Activated naive CD4-positive, alpha-beta T cell treated with anti-CD3 and anti-CD28 coated beads, Interleukin-2, amount 50 U/mL, for 24 hours (primary cell): ENCODE measurements at regions not wholly inside any gene's neighbourhood (a gene's known extent, or its start where the extent isn't known, plus 50 kb on each side); places are given as distances from the start of the nearest gene placed in this dataset.
"Not testable (repeated sequence)": the region's sequence is repeated elsewhere in the genome, so short reads cannot be mapped to it uniquely, and the experiment has no call there.

Experiments used
- H3K27ac Mint-ChIP-seq: one replicate; pipeline ENCODE4 v1.8.0; 2021; ENCODE audit warnings: mild to moderate bottlenecking, mixed read lengths
- H3K27me3 Mint-ChIP-seq: one replicate; pipeline ENCODE4 v1.8.0; 2021; ENCODE audit warnings: mixed read lengths
- H3K36me3 Mint-ChIP-seq: one replicate; pipeline ENCODE4 v1.8.0; 2021; ENCODE audit warnings: mixed read lengths
- H3K4me1 Mint-ChIP-seq: one replicate; pipeline ENCODE4 v1.8.0; 2021; ENCODE audit warnings: mixed read lengths
- H3K4me3 Mint-ChIP-seq: one replicate; pipeline ENCODE4 v1.8.0; 2021; ENCODE audit warnings: mild to moderate bottlenecking, mixed read lengths
- H3K9me3 Mint-ChIP-seq: one replicate; pipeline ENCODE4 v1.8.0; 2021; ENCODE audit warnings: mixed read lengths

GRCh38 chr3:28028554-28028953 lies 212.9 kb upstream of the CMC1 start:
- Mint-ChIP-seq H3K9me3 (peaks cover 13% of the 10 kb centered on the region), H3K27ac (no peak overlapping the region), H3K4me3 (no peak overlapping the region), H3K27me3 (no peaks in the 10 kb centered on the region), H3K4me1 (no peaks in the 10 kb centered on the region), H3K36me3 (peaks cover 12% of the 10 kb centered on the region)

- Mint-ChIP-seq H3K4me1 (no peaks in the 10 kb centered on the region), H3K36me3 (peaks cover 14% of the 10 kb centered on the region), H3K27ac (no peak overlapping the region), H3K4me3 (no peak overlapping the region), H3K9me3 (peaks cover 6% of the 10 kb centered on the region), H3K27me3 (no peaks in the 10 kb centered on the region)
Measured at GRCh38 chr3:28033059-28033784, 208.2 kb upstream of the CMC1 start.

GRCh38 chr3:28036599-28037575 lies 204.5 kb upstream of the CMC1 start:
- peaks cover 11% of the 10 kb centered on the region for H3K36me3 Mint-ChIP-seq
- no peak overlapping the region for H3K27ac Mint-ChIP-seq
- peaks cover 1% of the 10 kb centered on the region for H3K27me3 Mint-ChIP-seq
- no peak overlapping the region for H3K4me3 Mint-ChIP-seq
- H3K4me1 Mint-ChIP-seq, result no peaks in the 10 kb centered on the region
- peaks cover 6% of the 10 kb centered on the region for H3K9me3 Mint-ChIP-seq

DNA sequence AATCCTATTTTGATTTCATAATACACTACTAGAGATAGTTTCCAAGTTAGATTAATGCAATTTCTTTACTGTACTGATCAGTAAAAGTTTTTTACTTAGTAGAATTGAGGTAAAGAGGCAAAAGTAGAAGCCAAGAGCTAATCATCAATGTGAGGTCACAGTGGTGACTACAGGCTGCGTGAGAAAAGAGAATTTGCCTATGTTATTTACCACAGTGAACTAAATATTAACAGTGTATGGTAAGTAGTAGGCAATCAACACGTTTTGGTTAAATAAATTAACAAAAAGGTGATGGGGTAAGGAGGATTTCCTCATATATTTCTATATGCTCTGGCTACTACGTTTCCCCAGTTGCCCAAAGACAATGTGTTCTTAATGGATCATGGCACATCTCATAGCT lies 202.2 kb upstream of the CMC1 start:
- Mint-ChIP-seq H3K4me3 (no peak overlapping the region), H3K27me3 (peaks cover 1% of the 10 kb centered on the region), H3K27ac (no peak overlapping the region), H3K4me1 (no peaks in the 10 kb centered on the region), H3K9me3 (no peaks in the 10 kb centered on the region), H3K36me3 (peaks cover 1% of the 10 kb centered on the region)

GRCh38 chr3:28039829-28040228 lies 201.6 kb upstream of the CMC1 start:
- Mint-ChIP-seq H3K36me3 (no peaks in the 10 kb centered on the region), H3K27ac (no peak overlapping the region), H3K27me3 (peaks cover 1% of the 10 kb centered on the region)

DNA sequence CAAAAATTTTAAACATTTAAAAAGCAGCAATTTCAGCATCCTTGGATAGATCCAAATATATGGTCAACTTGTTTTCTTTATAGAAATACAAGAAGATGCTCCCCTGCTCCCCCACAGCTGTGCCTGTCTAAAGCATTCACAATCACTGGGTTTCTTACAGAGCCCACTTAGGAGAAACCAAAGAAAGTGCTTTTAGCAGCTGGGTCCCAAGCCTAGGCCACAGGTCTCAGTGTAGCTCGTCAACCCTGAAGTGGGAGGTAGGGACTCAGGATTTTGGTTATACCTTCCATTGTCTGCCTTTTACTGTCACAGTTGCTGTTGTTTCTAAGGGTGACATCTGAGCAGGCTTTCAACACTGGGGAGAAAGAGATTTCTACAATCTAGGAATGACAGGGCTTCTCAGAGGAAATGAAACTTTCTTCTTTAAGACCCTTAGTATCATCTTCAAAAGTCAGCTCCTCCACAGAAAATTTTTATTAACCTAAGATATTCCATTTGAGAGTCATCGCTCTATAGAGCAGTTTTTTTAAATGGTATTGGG lies 199.3 kb upstream of the CMC1 start:
- H3K36me3 Mint-ChIP-seq, result no peaks in the 10 kb centered on the region
- H3K27ac Mint-ChIP-seq, result no peak overlapping the region
- H3K27me3 Mint-ChIP-seq, result peaks cover 1% of the 10 kb centered on the region
- no peaks in the 10 kb centered on the region for H3K9me3 Mint-ChIP-seq
- H3K4me3 Mint-ChIP-seq, result no peak overlapping the region
- no peaks in the 10 kb centered on the region for H3K4me1 Mint-ChIP-seq

More at GRCh38 chr3:28039829-28040228, 201.6 kb upstream of the CMC1 start:
- no peak overlapping the region for H3K4me3 Mint-ChIP-seq
- no peaks in the 10 kb centered on the region for H3K4me1 Mint-ChIP-seq
- H3K9me3 Mint-ChIP-seq, result no peaks in the 10 kb centered on the region

DNA sequence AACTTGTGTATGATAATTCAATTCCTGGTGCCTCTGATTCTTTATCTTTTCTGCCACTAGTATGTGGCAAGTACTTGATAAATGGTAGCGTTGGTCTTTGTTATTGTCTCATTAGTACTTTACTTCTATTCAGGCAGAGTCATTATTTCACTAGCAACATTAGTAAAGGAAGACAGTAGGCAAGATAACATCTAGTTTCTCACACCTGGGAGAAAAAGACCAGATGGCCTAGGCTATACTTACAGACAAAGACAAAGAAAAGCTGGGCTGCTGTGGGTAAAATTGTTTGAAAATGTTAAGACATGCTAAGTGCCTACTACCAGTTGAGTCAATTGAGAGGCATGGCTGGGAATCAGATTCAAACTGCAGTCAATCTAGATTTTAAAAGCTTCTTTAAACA lies 198.7 kb upstream of the CMC1 start:
- Mint-ChIP-seq H3K36me3 (no peaks in the 10 kb centered on the region), H3K27ac (no peak overlapping the region), H3K4me3 (no peak overlapping the region), H3K4me1 (no peaks in the 10 kb centered on the region), H3K9me3 (no peaks in the 10 kb centered on the region), H3K27me3 (peaks cover 1% of the 10 kb centered on the region)

DNA sequence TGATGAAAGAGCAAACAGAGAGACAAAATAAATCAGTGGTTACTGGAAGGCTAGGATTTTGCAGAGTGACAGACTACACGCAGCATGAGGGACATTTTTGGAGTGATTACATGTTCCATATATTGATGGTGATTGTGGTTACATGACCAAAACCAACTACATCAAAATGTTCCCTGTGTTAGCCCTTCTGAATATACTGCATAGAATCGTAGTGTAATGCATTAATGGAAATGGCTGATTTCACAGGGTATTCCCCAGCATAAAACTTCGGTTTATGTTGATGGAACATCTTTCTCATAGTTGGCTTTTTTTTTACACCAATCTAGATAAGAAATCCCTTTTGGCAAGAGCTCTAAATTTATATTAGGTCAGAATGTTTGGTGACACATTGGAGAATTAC lies 191.3 kb upstream of the CMC1 start:
- H3K27me3 Mint-ChIP-seq, result no peaks in the 10 kb centered on the region
- no peak overlapping the region for H3K4me3 Mint-ChIP-seq
- no peak overlapping the region for H3K27ac Mint-ChIP-seq
- peaks cover 34% of the 10 kb centered on the region for H3K4me1 Mint-ChIP-seq
- peaks cover 5% of the 10 kb centered on the region for H3K9me3 Mint-ChIP-seq
- peaks cover 2% of the 10 kb centered on the region for H3K36me3 Mint-ChIP-seq

DNA sequence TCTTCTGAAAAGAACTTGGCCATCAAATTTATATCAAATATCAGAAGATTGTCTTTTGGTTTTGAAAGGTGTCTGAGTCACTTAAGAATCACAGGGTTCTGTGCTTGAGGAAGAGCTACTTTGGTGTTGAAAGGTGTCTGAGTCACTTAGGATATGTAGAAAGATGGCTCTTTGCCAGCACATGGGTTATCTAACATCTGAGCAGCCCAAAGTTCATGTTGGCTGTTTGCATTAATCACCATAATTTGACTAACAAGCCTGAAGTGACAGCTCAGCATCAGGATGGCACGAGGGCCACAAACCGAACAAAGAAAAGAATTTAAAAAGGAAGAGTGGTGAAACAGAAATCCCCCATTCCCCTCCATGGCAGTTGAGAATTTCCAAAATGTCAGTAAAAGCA lies 190.5 kb upstream of the CMC1 start:
- H3K27me3 Mint-ChIP-seq, result no peaks in the 10 kb centered on the region
- peak overlapping the region; percentile 60 for H3K4me3 Mint-ChIP-seq
- peak overlapping the region; percentile 93 for H3K27ac Mint-ChIP-seq
- peaks cover 5% of the 10 kb centered on the region for H3K9me3 Mint-ChIP-seq
- H3K4me1 Mint-ChIP-seq, result peaks cover 34% of the 10 kb centered on the region
- peaks cover 2% of the 10 kb centered on the region for H3K36me3 Mint-ChIP-seq

DNA sequence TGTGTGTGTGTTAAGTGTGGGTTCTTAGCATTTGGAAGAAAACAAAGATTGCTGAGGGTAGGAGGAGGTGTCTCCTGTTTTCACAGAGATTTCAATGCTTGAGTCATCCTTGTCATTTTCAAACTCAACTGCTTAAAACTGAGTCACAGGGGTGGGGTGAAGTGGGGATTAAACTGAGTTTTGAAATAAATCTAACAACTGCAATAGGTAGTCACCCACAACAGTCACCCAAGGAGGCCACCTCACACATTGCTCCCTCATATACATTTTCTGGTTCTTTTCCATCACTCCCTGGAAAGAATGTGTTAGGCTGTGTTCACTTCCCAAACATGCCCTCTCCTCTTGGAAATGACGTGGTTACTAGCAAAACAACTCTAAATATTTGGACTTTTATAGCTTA lies 187.7 kb upstream of the CMC1 start:
- H3K4me1 Mint-ChIP-seq, result peaks cover 34% of the 10 kb centered on the region
- peaks cover 2% of the 10 kb centered on the region for H3K36me3 Mint-ChIP-seq
- peaks cover 5% of the 10 kb centered on the region for H3K9me3 Mint-ChIP-seq
- H3K27ac Mint-ChIP-seq, result no peak overlapping the region
- no peak overlapping the region for H3K4me3 Mint-ChIP-seq
- peaks cover 3% of the 10 kb centered on the region for H3K27me3 Mint-ChIP-seq

GRCh38 chr3:28056806-28057205 lies 184.6 kb upstream of the CMC1 start:
- Mint-ChIP-seq H3K4me1 (peaks cover 20% of the 10 kb centered on the region), H3K9me3 (no peaks in the 10 kb centered on the region), H3K27me3 (peaks cover 3% of the 10 kb centered on the region), H3K36me3 (no peaks in the 10 kb centered on the region), H3K27ac (no peak overlapping the region), H3K4me3 (no peak overlapping the region)

GRCh38 chr3:28057539-28057938 lies 183.9 kb upstream of the CMC1 start:
- H3K9me3 Mint-ChIP-seq, result no peaks in the 10 kb centered on the region
- H3K27me3 Mint-ChIP-seq, result peaks cover 3% of the 10 kb centered on the region
- H3K36me3 Mint-ChIP-seq, result no peaks in the 10 kb centered on the region
- no peak overlapping the region for H3K4me3 Mint-ChIP-seq
- H3K4me1 Mint-ChIP-seq, result peaks cover 14% of the 10 kb centered on the region
- no peak overlapping the region for H3K27ac Mint-ChIP-seq

GRCh38 chr3:28059199-28059598 lies 182.2 kb upstream of the CMC1 start:
- not testable (repeated sequence) for H3K27me3 Mint-ChIP-seq, H3K4me1 Mint-ChIP-seq, H3K4me3 Mint-ChIP-seq, H3K36me3 Mint-ChIP-seq, H3K27ac Mint-ChIP-seq, H3K9me3 Mint-ChIP-seq

DNA sequence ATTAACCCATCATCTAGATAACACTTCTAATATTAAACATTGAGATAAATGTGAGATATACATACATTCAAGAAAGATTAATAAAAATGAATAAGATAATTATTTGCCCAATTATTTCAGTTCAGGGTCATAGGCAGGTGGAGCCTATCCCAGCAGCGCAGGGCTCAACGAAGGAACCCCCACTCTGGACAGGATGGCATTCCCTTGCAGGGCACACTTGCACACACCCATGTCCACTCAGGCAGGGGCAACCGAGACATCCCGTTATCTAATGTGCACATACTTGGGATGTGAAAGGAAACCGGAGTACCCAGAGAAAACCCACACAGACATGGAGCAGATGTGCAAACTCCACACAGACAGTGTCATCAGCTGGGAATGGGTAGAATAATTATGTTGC lies 175.4 kb upstream of the CMC1 start:
- Mint-ChIP-seq H3K4me3 (no peak overlapping the region), H3K9me3 (no peaks in the 10 kb centered on the region), H3K27me3 (no peaks in the 10 kb centered on the region), H3K27ac (no peak overlapping the region), H3K4me1 (no peaks in the 10 kb centered on the region), H3K36me3 (no peaks in the 10 kb centered on the region)

- H3K36me3 Mint-ChIP-seq, result no peaks in the 10 kb centered on the region
- no peaks in the 10 kb centered on the region for H3K27me3 Mint-ChIP-seq
- H3K9me3 Mint-ChIP-seq, result no peaks in the 10 kb centered on the region
- no peak overlapping the region for H3K4me3 Mint-ChIP-seq
- H3K4me1 Mint-ChIP-seq, result no peaks in the 10 kb centered on the region
- H3K27ac Mint-ChIP-seq, result no peak overlapping the region
Measured at GRCh38 chr3:28067014-28067413, 174.4 kb upstream of the CMC1 start.

GRCh38 chr3:28068342-28068741 lies 173.1 kb upstream of the CMC1 start:
- no peak overlapping the region for H3K27ac Mint-ChIP-seq
- H3K4me1 Mint-ChIP-seq, result no peaks in the 10 kb centered on the region
- no peaks in the 10 kb centered on the region for H3K27me3 Mint-ChIP-seq
- H3K9me3 Mint-ChIP-seq, result no peaks in the 10 kb centered on the region
- H3K4me3 Mint-ChIP-seq, result no peak overlapping the region
- H3K36me3 Mint-ChIP-seq, result no peaks in the 10 kb centered on the region
